Psoas muscle (tissue), 7 donors: ENCODE measurements at regions not wholly inside any gene's neighbourhood (a gene's known extent, or its start where the extent isn't known, plus 50 kb on each side); places are given as distances from the start of the nearest gene placed in this dataset.

Experiments used
- ATAC-seq, 4 donors: fragments of 200-7000 bp; cut with Tn5 transposase; one replicate each; pipeline ENCODE4 v1.9.1; 2020; ENCODE audit warnings: moderate library complexity in 3 of 4, mild to moderate bottlenecking in 2 of 4
- DNase-seq, 2 donors: peaks; one replicate each; pipeline ENCODE4 v3.0.0-alpha.2; 2020
- H3K27ac ChIP-seq: fragments of 200-600 bp; one replicate; pipeline ENCODE4 v1.8.0; 2022
- H3K27me3 ChIP-seq, 3 donors: fragments of 200-600 bp in 1 of 3; one replicate each; pipeline versions ENCODE4 v1.6.1 to v1.8.0; 2013 to 2022; ENCODE audit warnings: low read length in 2 of 3, mild to moderate bottlenecking in 2 of 3, moderate library complexity in 1 of 3; ENCODE audit not compliant: insufficient read depth in 3 of 3
- H3K36me3 ChIP-seq, 2 donors: fragments of 200-600 bp in 1 of 2; one replicate each; pipeline versions ENCODE4 v1.6.1 to v1.8.0; 2013 to 2022; ENCODE audit warnings: low read depth in 1 of 2, mild to moderate bottlenecking in 1 of 2, moderate library complexity in 1 of 2; ENCODE audit not compliant: insufficient read depth in 1 of 2
- H3K4me1 ChIP-seq: fragments of 200-600 bp; one replicate; pipeline ENCODE4 v1.8.0; 2022
- H3K4me3 ChIP-seq: fragments of 200-600 bp; one replicate; pipeline ENCODE4 v1.8.0; 2022; ENCODE audit warnings: mild to moderate bottlenecking
- H3K9me3 ChIP-seq: fragments of 200-600 bp; one replicate; pipeline ENCODE4 v1.8.0; 2022
- CTCF ChIP-seq: fragments of 200-600 bp; IDR thresholded peaks from one replicate; pipeline ENCODE4 v1.8.0; 2022; ENCODE audit warnings: antibody characterized with exemption
- WGBS, 3 donors: extraction: QIAGEN DNeasy Blood & Tissue Kit; methylation state at CpG; one replicate each; pipeline versions ENCODE4 v1.1.6 to v1.1.7; 2013; 5-methylcytosine and 5-hydroxymethylcytosine counted together
- intact Hi-C, 2 donors: fragments of 100-400 bp; cut with DNase I; formaldehyde crosslinking; loops; one replicate each; pipeline versions ENCODE4 v1.11.0 to v1.14.2; 2022
- donor health status: healthy with polysubstance abuse.
- donor health status: DM: no; HTN: no; CAD: no; lungs with moderate emphysema.
- donor health status: Bipolar disorder and iron deficiency.
- donor health status: healthy.
- donor health status: DM: yes; HTN: yes; CAD: no.
- donor health status: DM: no; HTN: no; CAD: no.
- donor health status: DM: yes; HTN: yes; CAD: no.

- DNase-seq (no peak), ATAC-seq (no peak)
- Histone ChIP-seq H3K27ac (no peak overlapping the region), H3K36me3 (no peaks in the 10 kb centered on the region), H3K4me3 (no peak overlapping the region), H3K27me3 (no peaks in the 10 kb centered on the region), H3K9me3 (no peaks in the 10 kb centered on the region), H3K4me1 (no peaks in the 10 kb centered on the region)
- intact Hi-C loops, result no loop called here
- TF ChIP-seq CTCF, result no peak
- 64 to 72% (median 70%) methylated on average over 3 of the region's 3 CpGs for WGBS, 3 donors
These were observed 239.8 kb downstream of the PCDH7 start for GRCh38 chr4:30959781-30960485.

- Histone ChIP-seq H3K27ac (no peak overlapping the region), H3K4me1 (no peaks in the 10 kb centered on the region), H3K36me3 (no peaks in the 10 kb centered on the region), H3K27me3 (no peaks in the 10 kb centered on the region), H3K4me3 (no peak overlapping the region), H3K9me3 (no peaks in the 10 kb centered on the region)
- no peak for TF ChIP-seq CTCF
- intact Hi-C loops, result no loop called here
- no peak for ATAC-seq
- DNase-seq, result no peak
These were observed 242.8 kb downstream of the PCDH7 start for GRCh38 chr4:30962939-30963338.

- Histone ChIP-seq H3K4me1 (no peaks in the 10 kb centered on the region), H3K27ac (no peak overlapping the region), H3K27me3 (no peaks in the 10 kb centered on the region), H3K36me3 (no peaks in the 10 kb centered on the region), H3K4me3 (no peak overlapping the region), H3K9me3 (no peaks in the 10 kb centered on the region)
- 67 to 68% (median 67%) methylated on average over 5 of the region's 5 CpGs for WGBS, 3 donors
- DNase-seq (no peak), ATAC-seq (no peak)
- TF ChIP-seq CTCF, result no peak
- intact Hi-C loops, result no loop called here
These were observed 248.8 kb downstream of the PCDH7 start for GRCh38 chr4:30968926-30969325.

- WGBS, 3 donors, result 91 to 94% (median 93%) methylated on average over 3 of the region's 3 CpGs
- intact Hi-C loops, result no loop called here
- Histone ChIP-seq H3K27ac (no peak overlapping the region), H3K27me3 (no peaks in the 10 kb centered on the region), H3K4me3 (no peak overlapping the region), H3K36me3 (no peaks in the 10 kb centered on the region), H3K9me3 (no peaks in the 10 kb centered on the region), H3K4me1 (no peaks in the 10 kb centered on the region)
- no peak for ATAC-seq
- no peak for DNase-seq
- TF ChIP-seq CTCF, result no peak
These were observed 252.4 kb downstream of the PCDH7 start for GRCh38 chr4:30972542-30972941.

GRCh38 chr4:30973993-30974392 lies 253.8 kb downstream of the PCDH7 start:
- Histone ChIP-seq H3K4me1 (no peaks in the 10 kb centered on the region), H3K4me3 (no peak overlapping the region), H3K27ac (no peak overlapping the region), H3K27me3 (no peaks in the 10 kb centered on the region), H3K9me3 (no peaks in the 10 kb centered on the region), H3K36me3 (no peaks in the 10 kb centered on the region)
- DNase-seq (no peak), ATAC-seq (no peak)
- intact Hi-C loops, result no loop called here
- no peak for TF ChIP-seq CTCF
